ENCODE measurements at regions not wholly inside any gene's neighbourhood (a gene's known extent, or its start where the extent isn't known, plus 50 kb on each side); places are given as distances from the start of the nearest gene placed in this dataset.

DNA sequence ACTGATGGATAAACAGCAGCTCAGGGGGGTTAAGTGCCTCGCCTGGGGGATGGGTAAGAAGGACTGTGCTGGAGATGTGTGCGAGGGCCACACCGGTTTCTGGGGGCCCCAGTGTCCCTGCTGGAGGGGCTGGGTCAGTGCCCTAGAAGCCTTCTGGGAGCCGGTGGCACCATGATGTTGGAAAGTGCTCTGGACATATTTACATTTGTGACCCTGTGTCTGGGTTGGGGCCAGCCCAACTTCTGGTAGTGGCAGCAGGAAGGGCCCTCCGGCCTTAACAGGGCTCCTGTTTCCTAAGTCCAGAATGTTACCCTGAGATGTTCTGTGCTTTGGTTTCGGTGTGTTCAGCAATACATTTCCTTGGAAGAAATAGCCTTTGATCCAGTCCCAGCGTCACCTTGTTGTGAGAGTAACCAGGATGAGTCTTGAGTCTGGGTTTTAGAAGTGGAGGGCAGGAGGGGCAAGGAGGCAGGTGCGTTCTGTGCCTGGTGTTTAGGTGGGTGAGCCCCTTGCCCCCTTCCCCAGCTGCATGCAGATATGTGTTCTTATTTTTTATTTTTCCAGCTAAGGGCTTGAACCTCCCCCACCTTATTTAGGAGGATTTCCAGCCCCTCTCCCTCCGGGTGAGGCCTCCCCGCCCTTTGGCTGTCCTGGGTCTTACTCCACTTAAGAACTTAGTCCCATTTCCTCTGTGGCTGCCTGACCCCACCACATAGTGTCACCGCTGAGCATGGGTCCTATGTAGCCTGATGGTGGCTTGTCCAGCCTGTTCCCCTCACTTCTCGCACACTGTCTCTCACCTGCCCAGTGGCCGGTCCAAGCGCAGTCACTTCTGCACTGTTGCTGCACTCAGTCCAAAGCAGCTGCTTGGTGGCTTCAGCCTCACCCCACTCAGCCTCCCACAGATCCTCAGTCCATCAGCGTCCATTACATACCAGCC is 132.7 kb upstream of the HS6ST1 start:
- Histone ChIP-seq H3K4me1 (no peaks in the 10 kb centered on the region), H3K4me3 (ENCODE audit: low read depth, low read length) (no peak overlapping the region), H3K36me3 (ENCODE audit: control insufficient read depth, insufficient read depth, low read length) (no peaks in the 10 kb centered on the region), H3K9me3 (no peaks in the 10 kb centered on the region), H3K27me3 (replicated peaks; ENCODE audit: control insufficient read depth, insufficient read depth, low read length) (no peaks in the 10 kb centered on the region)
- H3K36me3 Mint-ChIP-seq (ENCODE audit: insufficient read depth, unreplicated experiment): no peaks in the 10 kb centered on the region
- no TSS peak for BruUV-seq (replicated peaks)
- H3K4me3 Mint-ChIP-seq (ENCODE audit: unreplicated experiment): no peak overlapping the region
- intact Hi-C loops (cut with micrococcal nuclease; ENCODE audit: unreplicated experiment): no loop called here
- no peak for DNase-seq
- H3K27ac Mint-ChIP-seq (ENCODE audit: unreplicated experiment): peak overlapping the region; percentile 5
- H3K9me3 Mint-ChIP-seq (ENCODE audit: unreplicated experiment): peaks cover 10% of the 10 kb centered on the region
- TF ChIP-seq, protein P1, sequence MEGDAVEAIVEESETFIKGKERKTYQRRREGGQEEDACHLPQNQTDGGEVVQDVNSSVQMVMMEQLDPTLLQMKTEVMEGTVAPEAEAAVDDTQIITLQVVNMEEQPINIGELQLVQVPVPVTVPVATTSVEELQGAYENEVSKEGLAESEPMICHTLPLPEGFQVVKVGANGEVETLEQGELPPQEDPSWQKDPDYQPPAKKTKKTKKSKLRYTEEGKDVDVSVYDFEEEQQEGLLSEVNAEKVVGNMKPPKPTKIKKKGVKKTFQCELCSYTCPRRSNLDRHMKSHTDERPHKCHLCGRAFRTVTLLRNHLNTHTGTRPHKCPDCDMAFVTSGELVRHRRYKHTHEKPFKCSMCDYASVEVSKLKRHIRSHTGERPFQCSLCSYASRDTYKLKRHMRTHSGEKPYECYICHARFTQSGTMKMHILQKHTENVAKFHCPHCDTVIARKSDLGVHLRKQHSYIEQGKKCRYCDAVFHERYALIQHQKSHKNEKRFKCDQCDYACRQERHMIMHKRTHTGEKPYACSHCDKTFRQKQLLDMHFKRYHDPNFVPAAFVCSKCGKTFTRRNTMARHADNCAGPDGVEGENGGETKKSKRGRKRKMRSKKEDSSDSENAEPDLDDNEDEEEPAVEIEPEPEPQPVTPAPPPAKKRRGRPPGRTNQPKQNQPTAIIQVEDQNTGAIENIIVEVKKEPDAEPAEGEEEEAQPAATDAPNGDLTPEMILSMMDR (IDR thresholded peaks at IDR 0.05; ENCODE audit: insufficient read depth in 1 of 2, low read depth in 1 of 2, low read length in 1 of 2, severe bottlenecking in 1 of 2, unreplicated experiment in 1 of 2): no peak
- ChIA-PET POLR2A (no interaction called here), CTCF (no interaction called here)
- no peaks in the 10 kb centered on the region for H3K27me3 Mint-ChIP-seq (ENCODE audit: insufficient read depth, unreplicated experiment)
- no peaks in the 10 kb centered on the region for H3K4me1 Mint-ChIP-seq (ENCODE audit: low read depth, unreplicated experiment)

- H3K4me3 ChIP-seq (ENCODE audit: low read depth, low read length): no peak overlapping the region
- H3K27me3 Mint-ChIP-seq (ENCODE audit: insufficient read depth, unreplicated experiment): no peaks in the 10 kb centered on the region
- H3K27me3 ChIP-seq (replicated peaks; ENCODE audit: control insufficient read depth, insufficient read depth, low read length): no peaks in the 10 kb centered on the region
- TF ChIP-seq, protein P1 (IDR thresholded peaks at IDR 0.05; ENCODE audit: insufficient read depth in 1 of 2, low read depth in 1 of 2, low read length in 1 of 2, severe bottlenecking in 1 of 2, unreplicated experiment in 1 of 2): no peak
- H3K4me1 Mint-ChIP-seq (ENCODE audit: low read depth, unreplicated experiment): no peaks in the 10 kb centered on the region
- no peaks in the 10 kb centered on the region for H3K9me3 ChIP-seq
- ChIA-PET CTCF (no interaction called here), POLR2A (no interaction called here)
- H3K27ac Mint-ChIP-seq (ENCODE audit: unreplicated experiment): peak overlapping the region; percentile 5
- no TSS peak for BruUV-seq (replicated peaks)
- DNase-seq: no peak
- no peaks in the 10 kb centered on the region for H3K36me3 ChIP-seq (ENCODE audit: control insufficient read depth, insufficient read depth, low read length)
- intact Hi-C loops (cut with micrococcal nuclease; ENCODE audit: unreplicated experiment): no loop called here
- H3K36me3 Mint-ChIP-seq (ENCODE audit: insufficient read depth, unreplicated experiment): no peaks in the 10 kb centered on the region
- H3K9me3 Mint-ChIP-seq (ENCODE audit: unreplicated experiment): peaks cover 10% of the 10 kb centered on the region
- H3K4me3 Mint-ChIP-seq (ENCODE audit: unreplicated experiment): no peak overlapping the region
- no peaks in the 10 kb centered on the region for H3K4me1 ChIP-seq
Observed at GRCh38 chr2:128452024-128452411, 133.3 kb upstream of the HS6ST1 start.

DNA sequence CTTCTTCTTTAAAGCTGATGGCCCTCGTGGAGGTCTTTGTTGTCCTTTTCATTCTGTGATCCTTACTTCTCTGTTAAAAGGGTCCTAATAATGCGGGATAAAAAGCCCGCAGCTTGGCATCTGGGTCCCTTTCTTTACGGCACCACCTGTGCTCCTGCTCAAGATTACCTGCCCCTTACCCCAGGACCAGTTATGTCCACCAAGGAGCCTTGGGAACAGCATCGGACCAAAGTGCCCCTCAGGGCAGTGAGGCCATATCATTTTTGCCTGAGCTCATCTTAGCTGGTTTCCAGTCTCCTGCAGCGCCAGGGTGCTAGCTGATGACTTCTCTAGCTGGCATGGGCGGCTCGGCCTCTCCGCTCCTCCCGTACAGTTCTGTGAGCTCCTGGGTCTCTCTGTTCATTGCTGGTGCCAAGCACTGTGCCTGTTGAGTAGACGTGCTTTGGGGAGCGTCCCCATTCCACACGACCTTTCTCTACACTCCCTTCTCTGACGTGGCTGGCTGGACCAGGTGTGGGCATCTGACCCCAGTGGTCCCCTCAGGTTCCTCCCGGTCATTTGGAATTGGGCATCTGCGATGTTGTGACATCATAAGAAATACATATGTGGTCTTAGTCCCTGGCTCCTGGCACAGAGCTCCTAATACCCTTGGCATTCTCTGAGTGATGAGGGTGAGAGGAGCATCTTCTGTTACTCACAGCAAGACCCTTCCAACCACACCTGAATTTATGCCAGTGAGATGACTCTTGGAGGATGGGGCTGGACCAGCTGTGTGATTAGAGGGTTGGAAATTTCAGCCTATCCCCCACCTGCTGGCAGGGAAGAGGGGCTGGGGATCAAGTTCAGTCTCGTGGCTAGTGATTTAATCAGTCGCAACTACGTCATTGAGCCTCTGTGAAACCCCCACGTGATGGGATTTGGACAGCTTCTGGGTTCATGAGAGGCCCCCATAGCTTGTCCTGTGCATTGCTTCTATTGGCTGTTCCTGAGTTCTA is 134.2 kb upstream of the HS6ST1 start:
- Mint-ChIP-seq H3K36me3 (ENCODE audit: insufficient read depth, unreplicated experiment) (no peaks in the 10 kb centered on the region), H3K4me3 (ENCODE audit: unreplicated experiment) (no peak overlapping the region), H3K4me1 (ENCODE audit: low read depth, unreplicated experiment) (no peaks in the 10 kb centered on the region), H3K9me3 (ENCODE audit: unreplicated experiment) (peaks cover 10% of the 10 kb centered on the region), H3K27ac (ENCODE audit: unreplicated experiment) (no peak overlapping the region), H3K27me3 (ENCODE audit: insufficient read depth, unreplicated experiment) (no peaks in the 10 kb centered on the region)
- no TSS peak for BruUV-seq (replicated peaks)
- ChIA-PET CTCF (no interaction called here), POLR2A (no interaction called here)
- H3K27me3 ChIP-seq (replicated peaks; ENCODE audit: control insufficient read depth, insufficient read depth, low read length): no peaks in the 10 kb centered on the region
- intact Hi-C loops (cut with micrococcal nuclease; ENCODE audit: unreplicated experiment): no loop called here
- TF ChIP-seq, protein P1 (IDR thresholded peaks at IDR 0.05; ENCODE audit: insufficient read depth in 1 of 2, low read depth in 1 of 2, low read length in 1 of 2, severe bottlenecking in 1 of 2, unreplicated experiment in 1 of 2): no peak
- no peaks in the 10 kb centered on the region for H3K4me1 ChIP-seq
- no peaks in the 10 kb centered on the region for H3K9me3 ChIP-seq
- no peaks in the 10 kb centered on the region for H3K36me3 ChIP-seq (ENCODE audit: control insufficient read depth, insufficient read depth, low read length)
- no peak for DNase-seq
- H3K4me3 ChIP-seq (ENCODE audit: low read depth, low read length): no peak overlapping the region

Measured in Caco-2 (cell line).